Amniotic epithelial cell (primary cell): ENCODE measurements at regions not wholly inside any gene's neighbourhood (a gene's known extent, or its start where the extent isn't known, plus 50 kb on each side); places are given as distances from the start of the nearest gene placed in this dataset.
"Not testable (repeated sequence)": the region's sequence is repeated elsewhere in the genome, so short reads cannot be mapped to it uniquely, and the experiment has no call there.

Experiments
- DNase-seq: peaks from one replicate; pipeline ENCODE4 v3.0.0-alpha.2; 2010; ENCODE audit warnings: low read depth

GRCh38 chr10:131817866-131818509, 82.8 kb upstream of the PPP2R2D start:
- no peak for DNase-seq

GRCh38 chr10:131818510-131819234, 82.1 kb upstream of the PPP2R2D start:
- no peak for DNase-seq

GRCh38 chr10:131819241-131820072, 81.4 kb upstream of the PPP2R2D start:
- no peak for DNase-seq

DNA sequence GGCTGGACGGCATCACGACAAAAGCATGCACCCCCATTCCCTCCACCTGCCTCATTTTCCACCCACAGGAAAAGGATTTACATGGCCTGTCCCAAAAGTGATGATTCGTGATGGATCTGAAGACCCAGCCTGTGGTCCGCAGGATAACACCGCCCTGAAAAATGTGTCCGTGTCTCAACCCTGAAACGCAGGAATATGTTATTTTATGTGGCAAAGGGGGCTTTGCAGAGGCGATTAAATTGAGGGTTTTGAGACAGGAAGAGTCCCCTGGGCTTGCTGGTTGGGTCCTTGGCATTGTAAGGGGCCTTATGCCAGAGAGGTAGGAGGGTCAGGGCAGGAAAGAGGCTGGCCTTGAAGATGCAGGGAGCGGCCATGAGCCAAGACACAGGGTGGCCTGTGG, 80.2 kb upstream of the PPP2R2D start:
- no peak for DNase-seq

DNA sequence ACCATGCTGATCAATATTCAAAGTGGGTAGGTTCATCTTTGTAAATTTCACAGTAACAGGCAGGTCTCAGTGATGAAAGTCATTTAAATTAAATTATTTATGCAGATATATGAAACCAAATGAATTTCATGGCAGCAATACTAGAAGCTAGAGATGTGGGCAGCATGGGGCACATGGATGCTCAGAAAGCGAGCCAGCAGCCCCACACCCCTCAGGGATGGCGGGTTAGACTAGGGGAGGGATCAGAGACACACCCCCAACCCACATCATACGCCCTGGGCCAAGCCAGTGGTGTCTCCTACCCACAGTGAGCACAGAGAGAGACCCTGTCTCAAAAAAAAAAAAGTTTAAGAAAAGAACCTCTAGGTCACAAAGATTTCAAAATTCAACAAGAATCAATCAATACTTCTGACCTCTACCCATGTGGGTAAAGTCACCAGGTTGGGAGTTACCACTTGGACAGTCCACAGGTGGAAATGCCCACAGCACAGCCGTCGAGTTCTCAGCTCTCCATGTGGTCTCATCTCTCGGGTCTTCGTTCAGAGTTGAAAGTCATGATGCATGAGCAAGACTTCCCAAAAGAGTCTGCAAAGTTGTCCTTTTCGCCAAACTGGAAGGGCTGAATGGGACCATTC, 79.3 kb upstream of the PPP2R2D start:
- DNase-seq: no peak

GRCh38 chr10:131822013-131822691, 78.7 kb upstream of the PPP2R2D start:
- DNase-seq: no peak

DNA sequence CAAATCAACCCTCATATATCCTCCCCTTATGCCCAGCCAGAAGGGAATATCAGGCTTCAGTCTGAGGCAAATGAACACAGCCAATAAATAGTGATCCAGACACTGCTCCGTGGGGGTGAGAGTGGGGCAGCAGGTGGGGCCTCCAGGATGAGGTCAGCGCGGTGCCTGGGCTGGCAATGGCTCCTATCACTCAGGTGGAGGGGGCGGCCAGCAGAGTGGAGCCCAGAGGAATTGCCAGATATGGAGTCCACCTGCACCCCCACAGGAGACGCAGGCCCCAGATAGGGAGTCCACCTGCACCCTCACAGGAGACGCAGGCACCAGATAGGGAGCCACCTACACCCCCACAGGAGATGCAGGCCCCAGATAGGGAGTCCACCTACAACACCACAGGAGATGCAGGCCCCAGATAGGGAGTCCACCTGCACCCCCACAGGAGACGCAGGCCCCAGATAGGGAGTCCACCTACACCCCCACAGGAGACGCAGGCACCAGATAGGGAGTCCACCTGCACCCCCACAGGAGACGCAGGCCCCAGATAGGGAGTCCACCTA, 78.0 kb upstream of the PPP2R2D start:
- no peak for DNase-seq

DNA sequence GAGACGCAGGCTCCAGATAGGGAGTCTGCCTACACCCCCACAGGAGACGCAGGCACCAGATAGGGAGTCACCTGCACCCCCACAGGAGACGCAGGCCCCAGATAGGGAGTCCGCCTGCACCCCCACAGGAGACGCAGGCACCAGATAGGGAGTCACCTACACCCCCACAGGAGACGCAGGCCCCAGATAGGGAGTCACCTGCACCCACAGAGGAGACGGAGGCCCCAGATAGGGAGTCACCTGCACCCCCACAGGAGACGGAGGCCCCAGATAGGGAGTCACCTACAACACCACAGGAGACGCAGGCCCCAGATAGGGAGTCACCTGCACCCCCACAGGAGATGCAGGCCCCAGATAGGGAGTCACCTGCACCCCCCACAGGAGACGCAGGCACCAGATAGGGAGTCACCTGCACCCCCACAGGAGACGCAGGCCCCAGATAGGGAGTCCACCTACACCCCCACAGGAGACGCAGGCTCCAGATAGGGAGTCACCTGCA, 77.2 kb upstream of the PPP2R2D start:
- not testable (repeated sequence) for DNase-seq

- no peak for DNase-seq
These were observed 76.2 kb upstream of the PPP2R2D start for GRCh38 chr10:131824371-131825149.

- DNase-seq: no peak
These were observed 75.5 kb upstream of the PPP2R2D start for GRCh38 chr10:131825150-131825848.

- no peak for DNase-seq
These were observed 74.7 kb upstream of the PPP2R2D start for GRCh38 chr10:131825960-131826650.

DNA sequence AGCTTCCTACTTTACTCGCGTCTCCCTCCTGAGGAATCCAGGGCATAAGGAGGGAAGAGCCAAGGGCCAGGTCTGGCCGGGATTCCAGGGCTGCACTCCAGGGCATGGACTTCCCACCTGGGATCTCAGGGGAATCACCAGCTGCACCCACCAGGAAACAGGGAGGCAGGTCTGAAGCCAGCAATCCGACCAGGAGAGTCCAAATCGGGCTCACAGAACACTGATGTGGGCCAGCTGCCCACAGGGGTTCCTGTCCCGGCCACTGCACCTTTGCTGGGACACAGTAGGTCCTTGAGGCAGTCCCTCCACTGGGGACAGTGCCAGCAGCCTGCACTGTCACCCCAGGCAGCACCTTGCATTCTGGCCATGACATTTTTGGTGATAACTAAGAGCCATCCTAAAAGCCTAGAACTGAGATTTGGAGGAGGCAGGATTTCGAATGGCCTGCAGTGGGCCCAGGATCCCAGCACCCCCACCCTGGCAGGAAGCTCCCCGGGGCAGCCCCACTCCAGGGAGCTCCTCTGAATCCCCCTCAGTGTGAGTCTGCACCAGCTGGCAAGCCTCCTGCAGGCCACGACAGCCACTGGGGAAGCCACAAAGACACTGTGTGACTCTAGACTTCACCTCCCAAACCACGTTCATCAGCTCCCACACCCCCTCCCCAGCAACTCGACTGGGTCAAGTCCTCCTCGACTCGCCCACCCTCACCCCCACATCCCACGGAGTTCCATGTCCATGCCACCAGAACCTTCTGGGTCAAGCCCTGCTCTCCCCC, 71.5 kb upstream of the PPP2R2D start:
- no peak for DNase-seq

DNA sequence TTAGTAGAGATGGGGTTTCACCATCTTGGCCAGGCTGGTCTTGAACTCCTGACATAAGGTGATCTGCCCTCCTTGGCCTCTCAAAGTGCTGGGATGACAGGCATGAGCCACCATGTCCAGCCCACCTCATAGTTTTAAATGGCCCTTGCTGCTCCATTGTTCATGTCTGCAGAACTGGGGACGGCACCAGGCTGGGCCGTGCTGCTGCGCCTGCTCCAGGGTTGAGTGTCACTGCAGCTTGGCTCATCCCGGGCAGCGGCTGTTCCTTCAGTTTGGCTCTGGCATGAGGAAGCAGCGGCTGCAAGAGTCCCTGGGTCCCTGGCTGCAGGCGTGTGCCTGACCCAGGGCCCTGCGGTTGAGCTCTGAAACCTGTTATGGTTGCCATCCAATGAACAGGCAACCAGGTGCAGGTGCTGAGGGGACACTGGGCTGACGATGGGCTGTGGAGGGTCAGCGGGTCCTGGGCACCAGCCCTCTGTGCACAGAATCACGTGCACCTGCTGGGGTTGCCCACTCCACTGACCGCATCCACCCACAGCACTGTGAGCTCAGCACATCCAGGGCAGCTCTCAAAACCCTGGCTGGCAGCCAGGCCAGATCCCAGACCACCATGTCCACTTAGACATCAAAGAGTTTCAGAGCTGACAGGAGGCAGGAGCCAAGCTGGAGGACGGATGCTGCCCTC, 70.2 kb upstream of the PPP2R2D start:
- DNase-seq: no peak

GRCh38 chr10:131831561-131831960, 69.2 kb upstream of the PPP2R2D start:
- no peak for DNase-seq

GRCh38 chr10:131832056-131832685, 68.6 kb upstream of the PPP2R2D start:
- no peak for DNase-seq

DNA sequence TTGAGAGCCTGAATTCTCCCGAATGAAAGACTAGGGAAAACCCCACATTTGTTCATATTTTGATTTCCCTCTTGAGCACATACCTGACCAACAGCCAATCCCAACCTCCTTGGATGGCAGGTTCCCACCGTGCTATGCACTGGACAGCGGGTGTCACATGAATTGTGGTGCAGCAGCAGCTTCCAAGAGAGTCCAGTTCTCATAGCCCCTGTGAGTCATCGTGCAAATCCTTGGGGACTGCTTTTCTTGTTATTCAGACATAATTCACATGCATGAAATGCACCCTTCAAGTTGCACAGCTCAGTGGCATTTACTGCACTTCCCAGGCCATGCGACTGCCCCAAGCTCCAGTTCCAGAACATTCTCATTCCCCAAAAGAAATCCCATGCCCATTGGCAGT, 67.8 kb upstream of the PPP2R2D start:
- no peak for DNase-seq

DNA sequence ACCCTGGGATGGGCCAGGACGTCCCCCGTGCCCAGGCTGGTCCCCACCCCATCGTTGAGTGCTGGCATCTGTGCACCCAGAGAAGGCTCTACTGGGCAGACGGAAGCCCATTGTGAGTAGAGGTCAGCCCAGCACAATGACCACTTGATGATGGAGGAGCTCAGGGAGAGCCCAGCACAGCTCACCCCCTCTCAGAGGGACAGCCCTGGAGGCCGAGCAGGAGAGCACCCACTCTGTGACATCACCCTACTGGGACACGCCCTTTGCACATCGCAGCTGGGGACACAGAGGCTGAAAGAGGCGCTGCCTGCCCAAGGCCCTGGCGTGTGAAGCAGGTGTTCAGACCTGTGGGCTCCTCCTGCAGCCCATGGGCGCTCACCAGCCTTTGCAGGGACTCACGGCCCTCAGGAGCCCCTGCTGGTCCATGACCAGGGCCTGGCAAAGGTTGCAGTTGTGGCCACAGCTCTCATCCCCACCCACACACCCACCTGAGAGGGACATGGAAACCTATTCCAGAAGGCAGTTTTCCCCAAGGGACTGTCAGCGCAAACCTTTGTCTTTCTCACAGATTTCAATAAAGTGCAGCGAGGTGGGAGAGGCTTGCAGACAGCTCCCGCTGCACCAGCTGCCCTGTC, 67.2 kb upstream of the PPP2R2D start:
- DNase-seq: no peak
